Neural cell (in vitro differentiated cells): ENCODE measurements at regions not wholly inside any gene's neighbourhood (a gene's known extent, or its start where the extent isn't known, plus 50 kb on each side); places are given as distances from the start of the nearest gene placed in this dataset.

Source experiments
- H2AFZ ChIP-seq: fragments of 200-600, 300-800 bp; sonication (generic), shearing (Covaris generic); 2 replicates; pipeline ENCODE4 v1.6.0; 2014; ENCODE audit warnings: low read depth, mild to moderate bottlenecking, antibody characterized with exemption, low read length, moderate library complexity
- H3F3A ChIP-seq: fragments of 200-600 bp; shearing (Covaris generic); 2 replicates; pipeline ENCODE4 v1.6.1; 2016; ENCODE audit warnings: mild to moderate bottlenecking, moderate library complexity, mixed read lengths, antibody characterized with exemption, low read length; ENCODE audit not compliant: insufficient read depth, poor library complexity, severe bottlenecking
- H3K27ac ChIP-seq: fragments of 200-600, 300-800 bp; sonication (generic), shearing (Covaris generic); 2 replicates; pipeline ENCODE4 v1.5.1; 2014; ENCODE audit warnings: mild to moderate bottlenecking, low read length, moderate library complexity
- H3K27me3 ChIP-seq: fragments of 300-800, 200-600 bp; sonication (generic), shearing (Covaris generic); 2 replicates; pipeline ENCODE4 v1.6.0; 2014; ENCODE audit warnings: mild to moderate bottlenecking, low read depth, low read length, moderate library complexity; ENCODE audit not compliant: insufficient read depth
- H3K36me3 ChIP-seq: fragments of 300-800, 200-600 bp; sonication (generic), shearing (Covaris generic); 2 replicates; pipeline ENCODE4 v1.5.1; 2014; ENCODE audit warnings: mild to moderate bottlenecking, antibody characterized with exemption, low read length, moderate library complexity; ENCODE audit not compliant: insufficient read depth
- H3K4me2 ChIP-seq: fragments of 300-800, 200-600 bp; sonication (generic), shearing (Covaris generic); 2 replicates; pipeline ENCODE4 v1.6.0; 2014; ENCODE audit warnings: mild to moderate bottlenecking, low read length
- H3K4me3 ChIP-seq: fragments of 300-800, 200-600 bp; sonication (generic), shearing (Covaris generic); 2 replicates; pipeline ENCODE4 v1.5.1; 2014; ENCODE audit warnings: mild to moderate bottlenecking, low read length, moderate library complexity
- H3K79me2 ChIP-seq: fragments of 200-600 bp; shearing (Covaris generic); replicated peaks from 2 replicates; pipeline ENCODE4 v1.6.0; 2014; ENCODE audit warnings: mild to moderate bottlenecking, low read length, moderate library complexity; ENCODE audit not compliant: insufficient read depth
- H3K9ac ChIP-seq: fragments of 300-800, 200-600 bp; sonication (generic), shearing (Covaris generic); 2 replicates; pipeline ENCODE4 v1.6.1; 2016; ENCODE audit warnings: mild to moderate bottlenecking, low read length, mixed read lengths
- H3K9me2 ChIP-seq: fragments of 200-600 bp; shearing (Covaris generic); 2 replicates; pipeline ENCODE4 v1.6.1; 2016; ENCODE audit warnings: mild to moderate bottlenecking, low read length, mixed read lengths; ENCODE audit not compliant: insufficient read depth
- H3K9me3 ChIP-seq: fragments of 200-600, 300-800 bp; sonication (generic), shearing (Covaris generic); 2 replicates; pipeline ENCODE4 v1.6.1; 2016; ENCODE audit warnings: mild to moderate bottlenecking, mixed run types, low read length, moderate library complexity, mixed read lengths
- H4K20me1 ChIP-seq: fragments of 200-600 bp; shearing (Covaris generic); 2 replicates; pipeline ENCODE4 v1.6.1; 2016; ENCODE audit warnings: mild to moderate bottlenecking, mixed run types; ENCODE audit not compliant: insufficient read depth
- CTCF ChIP-seq: fragments of 450-650 bp; IDR thresholded peaks from 2 replicates; pipeline ENCODE4 v1.5.1; 2014; ENCODE audit warnings: antibody characterized with exemption, mild to moderate bottlenecking, moderate library complexity; ENCODE audit not compliant: poor library complexity, severe bottlenecking
- EP300 ChIP-seq: fragments of 450-650 bp; conservative IDR thresholded peaks from 2 replicates; pipeline ENCODE4 v1.6.1; 2014; ENCODE audit warnings: antibody characterized with exemption, mild to moderate bottlenecking, moderate library complexity; ENCODE audit not compliant: poor library complexity, severe bottlenecking
- EZH2 ChIP-seq: fragments of 200-600, 300-800 bp; shearing (Covaris generic), sonication (generic); IDR thresholded peaks from 2 replicates; pipeline ENCODE4 v1.6.1; 2014; ENCODE audit warnings: antibody characterized with exemption, low read length, borderline replicate concordance, mild to moderate bottlenecking; ENCODE audit not compliant: insufficient read depth, poor library complexity, severe bottlenecking
- MXI1 ChIP-seq: fragments of 450-650 bp; conservative IDR thresholded peaks from 2 replicates; pipeline ENCODE4 v1.6.1; 2014; ENCODE audit warnings: antibody characterized with exemption, mild to moderate bottlenecking; ENCODE audit not compliant: poor library complexity, severe bottlenecking
- POLR2AphosphoS5 ChIP-seq: IDR thresholded peaks from 2 replicates; pipeline ENCODE4 v1.6.1; 2012
- RAD21 ChIP-seq: fragments of 450-650 bp; conservative IDR thresholded peaks from 2 replicates; pipeline ENCODE4 v1.6.1; 2014; ENCODE audit warnings: antibody characterized with exemption, mild to moderate bottlenecking, moderate library complexity
- SMC3 ChIP-seq: fragments of 450-650 bp; conservative IDR thresholded peaks from 2 replicates; pipeline ENCODE4 v1.6.1; 2014; ENCODE audit warnings: antibody characterized with exemption, mild to moderate bottlenecking, moderate library complexity; ENCODE audit not compliant: poor library complexity
- TAF1 ChIP-seq: IDR thresholded peaks from 2 replicates; pipeline ENCODE4 v1.6.1; 2012; ENCODE audit warnings: low read depth
- TF ChIP-seq, protein P1 (sequence below): IDR thresholded peaks from 2 replicates; pipeline ENCODE4 v1.6.1; 2012; ENCODE audit warnings: borderline replicate concordance

- Histone ChIP-seq H4K20me1 (no peaks in the 10 kb centered on the region), H3K27me3 (no peaks in the 10 kb centered on the region), H2AFZ (no peak overlapping the region), H3F3A (no peaks in the 10 kb centered on the region), H3K9ac (no peak overlapping the region), H3K9me2 (no peaks in the 10 kb centered on the region), H3K4me2 (no peak overlapping the region), H3K79me2 (no peaks in the 10 kb centered on the region), H3K27ac (no peak overlapping the region), H3K9me3 (no peaks in the 10 kb centered on the region), H3K36me3 (no peaks in the 10 kb centered on the region), H3K4me3 (no peak overlapping the region)
- TF ChIP-seq EZH2 (no peak), TAF1 (no peak), EP300 (no peak), MXI1 (no peak)
Observed at GRCh38 chr2:217741381-217741955, 261.3 kb downstream of the TNS1 start.

- no peak overlapping the region for H3K9ac ChIP-seq
- H3K4me2 ChIP-seq = no peak overlapping the region
- no peaks in the 10 kb centered on the region for H3K36me3 ChIP-seq
- no peaks in the 10 kb centered on the region for H3K9me2 ChIP-seq
- H3K27ac ChIP-seq = no peak overlapping the region
- H3K79me2 ChIP-seq = no peaks in the 10 kb centered on the region
- H4K20me1 ChIP-seq = no peaks in the 10 kb centered on the region
- H3F3A ChIP-seq = no peaks in the 10 kb centered on the region
- no peak for TF ChIP-seq POLR2AphosphoS5
- TF ChIP-seq TAF1 = no peak
- TF ChIP-seq MXI1 = no peak
- TF ChIP-seq RAD21 = no peak
- no peak for TF ChIP-seq CTCF
- TF ChIP-seq EZH2 = no peak
- no peak for TF ChIP-seq SMC3
- no peak for TF ChIP-seq EP300
- TF ChIP-seq, protein P1, sequence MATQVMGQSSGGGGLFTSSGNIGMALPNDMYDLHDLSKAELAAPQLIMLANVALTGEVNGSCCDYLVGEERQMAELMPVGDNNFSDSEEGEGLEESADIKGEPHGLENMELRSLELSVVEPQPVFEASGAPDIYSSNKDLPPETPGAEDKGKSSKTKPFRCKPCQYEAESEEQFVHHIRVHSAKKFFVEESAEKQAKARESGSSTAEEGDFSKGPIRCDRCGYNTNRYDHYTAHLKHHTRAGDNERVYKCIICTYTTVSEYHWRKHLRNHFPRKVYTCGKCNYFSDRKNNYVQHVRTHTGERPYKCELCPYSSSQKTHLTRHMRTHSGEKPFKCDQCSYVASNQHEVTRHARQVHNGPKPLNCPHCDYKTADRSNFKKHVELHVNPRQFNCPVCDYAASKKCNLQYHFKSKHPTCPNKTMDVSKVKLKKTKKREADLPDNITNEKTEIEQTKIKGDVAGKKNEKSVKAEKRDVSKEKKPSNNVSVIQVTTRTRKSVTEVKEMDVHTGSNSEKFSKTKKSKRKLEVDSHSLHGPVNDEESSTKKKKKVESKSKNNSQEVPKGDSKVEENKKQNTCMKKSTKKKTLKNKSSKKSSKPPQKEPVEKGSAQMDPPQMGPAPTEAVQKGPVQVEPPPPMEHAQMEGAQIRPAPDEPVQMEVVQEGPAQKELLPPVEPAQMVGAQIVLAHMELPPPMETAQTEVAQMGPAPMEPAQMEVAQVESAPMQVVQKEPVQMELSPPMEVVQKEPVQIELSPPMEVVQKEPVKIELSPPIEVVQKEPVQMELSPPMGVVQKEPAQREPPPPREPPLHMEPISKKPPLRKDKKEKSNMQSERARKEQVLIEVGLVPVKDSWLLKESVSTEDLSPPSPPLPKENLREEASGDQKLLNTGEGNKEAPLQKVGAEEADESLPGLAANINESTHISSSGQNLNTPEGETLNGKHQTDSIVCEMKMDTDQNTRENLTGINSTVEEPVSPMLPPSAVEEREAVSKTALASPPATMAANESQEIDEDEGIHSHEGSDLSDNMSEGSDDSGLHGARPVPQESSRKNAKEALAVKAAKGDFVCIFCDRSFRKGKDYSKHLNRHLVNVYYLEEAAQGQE = no peak
- H3K4me3 ChIP-seq = no peak overlapping the region
- no peak overlapping the region for H2AFZ ChIP-seq
- H3K9me3 ChIP-seq = no peaks in the 10 kb centered on the region
- no peaks in the 10 kb centered on the region for H3K27me3 ChIP-seq
Observed at GRCh38 chr2:217740756-217741155, 262.0 kb downstream of the TNS1 start.

DNA sequence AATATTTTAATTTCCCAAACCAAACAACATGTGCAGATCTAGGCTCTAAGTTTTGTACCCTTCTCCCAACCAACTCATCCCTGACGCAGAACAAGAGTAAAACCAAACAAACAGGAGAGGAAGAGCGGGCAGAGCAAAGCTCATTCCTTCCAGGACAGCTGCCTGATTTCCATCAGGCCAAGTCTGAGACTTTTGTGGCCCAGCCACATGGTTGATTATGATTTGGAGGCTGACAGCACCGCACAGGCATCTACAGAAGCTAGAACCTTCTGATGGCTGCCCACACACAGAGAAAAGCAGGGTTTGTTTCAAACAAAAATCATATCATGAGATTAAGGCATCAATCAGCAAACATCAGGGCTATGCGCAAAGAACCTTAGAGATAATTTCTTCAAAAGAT, 262.6 kb downstream of the TNS1 start:
- Histone ChIP-seq H3K9ac (no peak overlapping the region), H3K27me3 (no peaks in the 10 kb centered on the region), H3K9me2 (no peaks in the 10 kb centered on the region), H3K36me3 (no peaks in the 10 kb centered on the region), H4K20me1 (no peaks in the 10 kb centered on the region), H2AFZ (no peak overlapping the region), H3K4me2 (no peak overlapping the region), H3F3A (no peaks in the 10 kb centered on the region), H3K9me3 (no peaks in the 10 kb centered on the region), H3K79me2 (no peaks in the 10 kb centered on the region), H3K27ac (no peak overlapping the region), H3K4me3 (no peak overlapping the region)
- TF ChIP-seq EZH2 = no peak
- no peak for TF ChIP-seq POLR2AphosphoS5
- TF ChIP-seq, protein P1 = no peak
- TF ChIP-seq MXI1 = no peak
- no peak for TF ChIP-seq CTCF
- no peak for TF ChIP-seq SMC3
- no peak for TF ChIP-seq EP300
- no peak for TF ChIP-seq RAD21
- no peak for TF ChIP-seq TAF1
